ENCODE measurements at regions not wholly inside any gene's neighbourhood (a gene's known extent, or its start where the extent isn't known, plus 50 kb on each side); places are given as distances from the start of the nearest gene placed in this dataset.

- TF ChIP-seq CTCF (conservative IDR thresholded peaks at IDR 0.05 in 1 of 2, IDR thresholded peaks at IDR 0.05 in 1 of 2; ENCODE audit: low read depth in 1 of 2, low read length in 2 of 2) (peak; percentile 82 to 93), EZH2 (IDR thresholded peaks at IDR 0.05; ENCODE audit: low read length, missing control alignments) (no peak)
These were observed 63.0 kb upstream of the TWIST2 start for GRCh38 chr2:238784671-238785527.

All from fibroblast of lung (primary cell).